ENCODE measurements at regions not wholly inside any gene's neighbourhood (a gene's known extent, or its start where the extent isn't known, plus 50 kb on each side); places are given as distances from the start of the nearest gene placed in this dataset.

DNA sequence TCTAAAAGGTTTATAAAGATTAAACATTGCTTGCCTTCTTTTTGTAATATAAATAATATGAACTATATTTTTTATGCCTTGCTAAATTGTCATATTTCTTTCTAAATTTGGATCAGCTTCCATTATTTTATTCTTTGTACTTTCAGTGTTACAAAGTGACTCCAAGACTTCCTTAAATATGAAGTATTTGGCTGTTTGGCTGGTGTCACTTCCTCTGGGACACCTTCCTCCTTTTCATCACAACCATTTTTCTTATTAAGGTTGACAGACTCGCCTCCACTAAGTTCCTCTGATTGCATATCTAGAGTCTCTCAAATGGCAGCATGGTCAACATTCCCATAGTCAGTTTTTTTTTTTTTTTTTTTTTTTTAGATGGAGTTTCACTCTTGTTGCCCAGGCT is 73.8 kb upstream of the SLC1A1 start:
- intact Hi-C loops (cut with DNase I, micrococcal nuclease) = no loop called here
- Mint-ChIP-seq H3K9me3 (ENCODE audit: low read depth) (no peaks in the 10 kb centered on the region), H3K36me3 (ENCODE audit: low read depth) (no peaks in the 10 kb centered on the region), H3K4me1 (no peaks in the 10 kb centered on the region), H3K27me3 (no peaks in the 10 kb centered on the region), H3K27ac (no peak overlapping the region), H3K4me3 (no peak overlapping the region)
- DNase-seq = no peak
- ChIA-PET CTCF (no interaction called here), POLR2A (no interaction called here)
- no peak for ATAC-seq

DNA sequence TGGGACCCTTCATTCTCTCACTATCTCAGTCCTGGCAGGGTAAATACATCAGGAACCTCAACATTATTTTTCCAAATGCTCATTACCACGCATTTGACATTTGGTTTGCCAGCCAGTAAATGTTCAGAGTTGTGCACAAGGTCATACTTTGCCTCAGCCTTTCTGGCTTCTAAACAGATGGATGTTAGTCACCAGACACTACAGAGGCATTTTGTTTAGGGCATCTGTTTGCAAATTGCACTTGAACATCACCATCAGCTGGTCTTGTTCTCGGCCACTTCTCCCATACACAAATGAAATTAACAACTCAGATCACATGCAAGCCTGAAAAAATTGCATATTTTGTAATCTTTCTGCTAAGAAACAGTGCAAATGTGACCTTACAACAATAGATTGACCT is 75.0 kb upstream of the SLC1A1 start:
- ChIA-PET POLR2A (no interaction called here), CTCF (interaction anchor here (0.6 to 0.7 kb wide), 2 partner anchors 569 to 668 kb away, joined by 3 read pairs; no protein-coding TSS in a partner anchor)
- ATAC-seq = no peak
- no peak overlapping the region for H3K27ac Mint-ChIP-seq
- H3K27me3 Mint-ChIP-seq = no peaks in the 10 kb centered on the region
- no peak for DNase-seq
- H3K4me1 Mint-ChIP-seq = no peaks in the 10 kb centered on the region
- no peaks in the 10 kb centered on the region for H3K9me3 Mint-ChIP-seq (ENCODE audit: low read depth)
- H3K4me3 Mint-ChIP-seq = no peak overlapping the region
- H3K36me3 Mint-ChIP-seq (ENCODE audit: low read depth) = no peaks in the 10 kb centered on the region
- intact Hi-C loops (cut with DNase I, micrococcal nuclease) = no loop called here

DNA sequence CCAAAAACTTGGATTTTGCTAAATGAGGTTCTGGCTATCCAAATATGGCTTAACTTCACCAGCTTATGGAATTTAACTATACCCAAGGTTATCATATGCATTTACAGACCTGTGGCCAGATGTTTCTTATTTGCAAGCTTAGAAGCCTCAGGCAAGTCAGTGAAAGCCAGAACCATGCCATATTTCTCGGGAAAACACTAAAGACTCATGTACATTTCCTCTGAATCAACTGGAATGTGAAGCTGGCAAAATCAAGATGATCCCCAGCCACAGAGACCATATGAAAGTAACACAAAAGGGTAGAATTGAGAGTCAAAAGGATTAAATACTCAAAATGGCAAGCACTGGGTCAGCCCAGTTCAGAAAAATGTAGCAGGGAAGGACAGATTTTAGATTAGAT is 76.4 kb upstream of the SLC1A1 start:
- Mint-ChIP-seq H3K36me3 (ENCODE audit: low read depth) (no peaks in the 10 kb centered on the region), H3K27me3 (no peaks in the 10 kb centered on the region), H3K9me3 (ENCODE audit: low read depth) (no peaks in the 10 kb centered on the region), H3K27ac (no peak overlapping the region), H3K4me3 (no peak overlapping the region), H3K4me1 (no peaks in the 10 kb centered on the region)
- DNase-seq (no peak), ATAC-seq (no peak)
- intact Hi-C loops (cut with DNase I, micrococcal nuclease) = no loop called here
- CTCF ChIA-PET = no interaction called here
- POLR2A ChIA-PET = no interaction called here

DNA sequence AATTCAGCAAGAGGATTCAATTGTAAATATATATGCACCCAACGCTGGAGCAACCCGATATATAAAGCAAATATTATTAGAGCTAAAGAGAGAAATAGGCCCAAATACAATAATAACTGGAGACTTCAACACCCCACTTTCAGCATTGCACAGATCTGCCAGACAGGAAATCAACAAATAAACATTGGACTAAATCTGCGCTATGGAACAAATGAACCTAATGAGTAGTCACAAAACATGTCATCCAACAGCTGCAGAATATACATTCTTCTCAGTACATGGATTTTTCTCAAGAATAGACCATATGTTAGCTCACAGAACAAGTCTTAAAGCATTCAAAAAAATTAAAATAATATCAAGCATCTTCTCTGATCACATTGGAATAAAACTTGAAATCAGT is 86.1 kb upstream of the SLC1A1 start:
- Mint-ChIP-seq H3K27me3 (no peaks in the 10 kb centered on the region), H3K27ac (no peak overlapping the region), H3K36me3 (ENCODE audit: low read depth) (peaks cover 6% of the 10 kb centered on the region), H3K9me3 (ENCODE audit: low read depth) (peaks cover 19% of the 10 kb centered on the region), H3K4me1 (no peaks in the 10 kb centered on the region), H3K4me3 (no peak overlapping the region)
- ATAC-seq (no peak), DNase-seq (no peak)
- intact Hi-C loops (cut with DNase I, micrococcal nuclease) = no loop called here
- ChIA-PET CTCF (no interaction called here), POLR2A (no interaction called here)

DNA sequence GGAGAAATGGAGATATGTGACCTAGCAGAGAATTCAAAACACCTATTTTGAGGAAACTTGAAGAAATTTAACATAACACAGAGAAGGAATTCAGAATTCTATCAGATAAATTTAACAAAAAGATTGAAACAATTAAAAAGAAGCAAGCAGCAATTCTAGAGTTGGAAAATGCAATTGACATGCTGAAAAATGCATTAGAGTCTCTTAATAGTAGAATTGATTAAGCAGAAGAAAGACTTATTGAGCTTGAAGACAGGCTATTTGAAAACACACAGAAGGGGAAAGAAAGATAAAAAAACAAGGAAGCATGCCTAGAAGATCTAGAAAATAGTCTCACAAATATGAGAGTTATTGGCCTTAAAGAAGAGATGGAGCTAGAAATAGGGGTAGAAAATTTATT is 87.8 kb upstream of the SLC1A1 start:
- POLR2A ChIA-PET = no interaction called here
- Mint-ChIP-seq H3K9me3 (ENCODE audit: low read depth) (peaks cover 19% of the 10 kb centered on the region), H3K27ac (no peak overlapping the region), H3K4me1 (no peaks in the 10 kb centered on the region), H3K36me3 (ENCODE audit: low read depth) (peaks cover 6% of the 10 kb centered on the region), H3K27me3 (peaks cover 6% of the 10 kb centered on the region), H3K4me3 (no peak overlapping the region)
- CTCF ChIA-PET = interaction anchor here (0.9 kb wide), 1 partner anchor 143 kb away, joined by 3 read pairs; no protein-coding TSS in a partner anchor
- ATAC-seq = no peak
- intact Hi-C loops (cut with DNase I, micrococcal nuclease) = no loop called here
- no peak for DNase-seq

DNA sequence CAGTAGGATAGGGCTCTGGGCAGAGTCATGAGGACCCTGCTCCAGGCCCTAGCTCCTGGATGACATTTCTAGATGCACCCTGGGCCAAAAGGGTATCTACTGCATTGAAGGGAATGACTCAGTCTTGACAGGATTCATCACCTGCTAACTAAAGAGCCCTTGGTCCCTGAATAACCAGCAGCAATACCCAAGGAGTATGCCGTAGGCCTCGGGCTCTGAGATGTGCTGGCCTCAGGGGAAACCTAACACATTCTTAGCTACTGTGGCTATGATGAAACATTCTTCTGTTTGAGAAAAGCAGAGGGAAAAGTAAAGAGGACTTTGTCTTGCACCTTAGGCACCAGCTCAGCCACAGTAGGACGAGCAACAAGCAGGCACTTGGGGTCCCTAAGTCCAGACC is 89.5 kb upstream of the SLC1A1 start:
- Mint-ChIP-seq H3K27me3 (peaks cover 6% of the 10 kb centered on the region), H3K4me3 (no peak overlapping the region), H3K4me1 (no peaks in the 10 kb centered on the region), H3K27ac (no peak overlapping the region), H3K9me3 (ENCODE audit: low read depth) (peaks cover 17% of the 10 kb centered on the region), H3K36me3 (ENCODE audit: low read depth) (peaks cover 6% of the 10 kb centered on the region)
- ChIA-PET CTCF (no interaction called here), POLR2A (no interaction called here)
- DNase-seq (no peak), ATAC-seq (no peak)
- intact Hi-C loops (cut with DNase I, micrococcal nuclease) = no loop called here

DNA sequence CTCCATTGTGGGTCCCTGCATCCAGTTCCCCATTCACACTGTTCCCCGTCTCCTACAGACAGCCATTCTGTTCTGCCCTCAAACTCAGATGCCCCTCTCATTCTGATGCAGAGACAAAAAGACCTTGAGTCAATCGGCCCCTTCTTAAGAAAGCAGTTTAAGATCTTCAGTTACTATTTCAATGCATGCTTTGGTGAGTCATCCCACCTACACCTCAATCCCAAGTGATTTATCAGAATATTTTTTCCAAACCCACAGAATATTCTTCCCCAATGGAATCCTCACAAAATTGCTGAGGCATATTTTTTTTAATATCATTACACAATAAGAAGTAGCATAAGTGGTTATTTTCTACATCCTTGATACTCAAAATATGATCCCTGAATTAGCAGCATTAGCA is 92.4 kb upstream of the SLC1A1 start:
- H3K9me3 Mint-ChIP-seq (ENCODE audit: low read depth) = peaks cover 10% of the 10 kb centered on the region
- peaks cover 6% of the 10 kb centered on the region for H3K27me3 Mint-ChIP-seq
- ATAC-seq = no peak
- DNase-seq = no peak
- POLR2A ChIA-PET = no interaction called here
- no peak overlapping the region for H3K4me3 Mint-ChIP-seq
- intact Hi-C loops (cut with DNase I, micrococcal nuclease) = no loop called here
- H3K27ac Mint-ChIP-seq = no peak overlapping the region
- CTCF ChIA-PET = no interaction called here
- H3K4me1 Mint-ChIP-seq = no peaks in the 10 kb centered on the region
- H3K36me3 Mint-ChIP-seq (ENCODE audit: low read depth) = peaks cover 6% of the 10 kb centered on the region

DNA sequence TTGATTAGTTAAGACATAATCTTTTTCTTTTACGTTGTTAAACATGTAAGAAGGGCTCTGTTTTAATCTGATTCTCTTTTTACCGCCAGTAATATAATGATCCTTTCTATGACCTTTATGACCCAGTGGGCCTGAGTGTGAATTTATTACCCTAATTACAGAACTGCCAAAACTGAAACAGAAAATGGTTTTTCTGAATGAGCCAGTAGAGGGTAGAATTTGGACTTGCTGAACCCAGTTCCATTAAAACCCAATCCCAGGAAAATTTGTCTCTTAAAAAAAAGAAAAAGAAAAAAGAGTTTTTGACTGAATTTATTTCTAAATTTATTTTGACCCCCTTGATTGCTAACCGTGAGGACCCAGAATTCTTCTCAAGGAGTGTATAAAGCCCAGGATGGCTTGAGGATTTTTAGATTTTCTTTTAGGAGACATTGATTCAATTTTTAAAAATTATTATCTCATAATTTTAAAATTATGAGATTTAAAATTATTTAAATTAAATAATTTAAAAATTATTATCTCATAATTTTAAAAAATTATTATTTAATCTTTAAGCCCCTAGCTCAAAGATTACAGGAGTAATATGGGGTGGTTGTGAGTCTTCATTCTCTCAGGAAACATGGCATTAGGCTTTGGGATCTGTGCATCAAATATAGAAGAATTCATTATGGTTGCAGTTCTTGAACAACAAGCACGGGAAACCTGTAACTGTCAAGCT is 94.1 kb upstream of the GLIS3 start:
- no peaks in the 10 kb centered on the region for H3K9me3 Mint-ChIP-seq (ENCODE audit: low read depth)
- no peaks in the 10 kb centered on the region for H3K36me3 Mint-ChIP-seq (ENCODE audit: low read depth)
- no peak overlapping the region for H3K27ac Mint-ChIP-seq
- POLR2A ChIA-PET = no interaction called here
- ATAC-seq (no peak), DNase-seq (no peak)
- H3K27me3 Mint-ChIP-seq = peaks cover 6% of the 10 kb centered on the region
- intact Hi-C loops (cut with DNase I, micrococcal nuclease) = no loop called here
- CTCF ChIA-PET = interaction anchor here (0.6 to 1.4 kb wide), 4 partner anchors 10 to 153 kb away, joined by 3 to 6 read pairs (median 4); no protein-coding TSS in a partner anchor
- no peak overlapping the region for H3K4me3 Mint-ChIP-seq
- H3K4me1 Mint-ChIP-seq = no peaks in the 10 kb centered on the region

DNA sequence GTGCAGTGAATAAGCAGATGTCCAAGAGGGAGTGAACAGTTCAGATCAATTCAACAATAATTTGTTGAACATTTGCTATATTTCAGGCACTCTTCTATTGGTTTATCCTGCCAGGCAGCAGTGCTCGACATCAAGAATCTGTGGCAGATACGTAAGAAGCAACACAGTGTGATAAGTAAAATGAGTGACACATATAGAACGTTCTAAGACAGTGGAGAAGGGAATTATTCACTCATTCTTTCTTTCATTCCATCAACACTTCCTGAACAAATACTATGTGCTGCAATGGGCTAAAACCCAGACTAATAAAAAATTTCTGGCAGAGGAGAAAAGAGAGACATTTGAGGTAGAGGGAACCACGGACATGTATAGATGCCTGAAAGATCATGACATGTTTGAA is 89.9 kb upstream of the GLIS3 start:
- no peak overlapping the region for H3K27ac Mint-ChIP-seq
- DNase-seq (no peak), ATAC-seq (no peak)
- intact Hi-C loops (cut with DNase I, micrococcal nuclease) = loop anchor here (10.0 kb wide), 1 partner anchor 355 kb away; the partner anchor contains the start of gene AK3 (in 2 of the 2)
- peaks cover 2% of the 10 kb centered on the region for H3K4me1 Mint-ChIP-seq
- CTCF ChIA-PET = no interaction called here
- no peaks in the 10 kb centered on the region for H3K36me3 Mint-ChIP-seq (ENCODE audit: low read depth)
- no peaks in the 10 kb centered on the region for H3K27me3 Mint-ChIP-seq
- H3K4me3 Mint-ChIP-seq = no peak overlapping the region
- POLR2A ChIA-PET = no interaction called here
- H3K9me3 Mint-ChIP-seq (ENCODE audit: low read depth) = no peaks in the 10 kb centered on the region

DNA sequence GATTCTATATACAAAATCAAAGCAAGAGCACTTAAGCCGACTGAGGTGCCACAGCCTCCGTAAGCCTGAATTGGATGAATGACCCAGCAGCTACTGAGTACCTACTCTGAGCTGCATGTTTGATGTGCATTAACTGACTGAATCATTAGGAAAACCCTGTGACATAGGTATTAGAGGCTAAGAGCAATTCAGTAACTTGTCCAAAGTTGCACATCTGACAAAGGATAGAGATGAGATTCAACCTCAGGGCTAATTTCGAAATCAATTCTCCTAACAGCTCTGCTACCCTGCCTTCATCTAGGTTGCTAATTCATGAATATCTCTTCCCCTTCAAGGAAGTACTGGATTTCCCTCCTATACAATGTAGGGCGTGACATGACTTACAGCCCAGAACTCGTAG is 89.1 kb upstream of the GLIS3 start:
- ATAC-seq (no peak), DNase-seq (no peak)
- Mint-ChIP-seq H3K27me3 (no peaks in the 10 kb centered on the region), H3K4me3 (no peak overlapping the region), H3K4me1 (peaks cover 2% of the 10 kb centered on the region), H3K36me3 (ENCODE audit: low read depth) (no peaks in the 10 kb centered on the region), H3K9me3 (ENCODE audit: low read depth) (no peaks in the 10 kb centered on the region), H3K27ac (no peak overlapping the region)
- CTCF ChIA-PET = no interaction called here
- POLR2A ChIA-PET = no interaction called here
- intact Hi-C loops (cut with DNase I, micrococcal nuclease) = loop anchor here (10.0 kb wide), 1 partner anchor 356 kb away; the partner anchor contains the start of gene AK3 (in 2 of the 2)

DNA sequence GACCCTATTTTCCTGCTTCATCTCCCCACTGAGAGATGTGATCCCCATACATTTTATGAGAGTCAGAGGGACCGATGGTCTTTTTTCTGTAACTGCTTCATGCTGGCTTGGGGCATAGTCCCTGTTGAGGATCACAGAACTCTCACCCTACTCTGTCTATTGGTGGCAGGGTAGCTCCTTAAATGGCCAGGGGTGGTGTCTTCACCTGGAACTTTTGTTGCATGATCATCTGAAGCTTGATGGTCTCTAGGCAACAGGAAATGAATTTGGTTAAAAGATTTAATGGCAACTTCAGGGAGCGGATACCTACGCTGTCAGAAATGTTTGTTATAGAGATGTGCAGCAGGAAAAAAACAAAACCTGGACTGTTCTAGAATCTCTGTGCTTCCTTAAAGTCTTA is 87.0 kb upstream of the GLIS3 start:
- DNase-seq (peak; percentile 12), ATAC-seq (no peak)
- H3K9me3 Mint-ChIP-seq (ENCODE audit: low read depth) = no peaks in the 10 kb centered on the region
- H3K4me1 Mint-ChIP-seq = peaks cover 2% of the 10 kb centered on the region
- POLR2A ChIA-PET = no interaction called here
- CTCF ChIA-PET = interaction anchor here (0.7 to 1.2 kb wide), 3 partner anchors 55 to 244 kb away, joined by 3 to 4 read pairs (median 3); no protein-coding TSS in a partner anchor
- no peak overlapping the region for H3K27ac Mint-ChIP-seq
- H3K36me3 Mint-ChIP-seq (ENCODE audit: low read depth) = no peaks in the 10 kb centered on the region
- H3K4me3 Mint-ChIP-seq = no peak overlapping the region
- intact Hi-C loops (cut with DNase I, micrococcal nuclease) = loop anchor here (10.0 kb wide), 1 partner anchor 358 kb away; the partner anchor contains the start of gene AK3 (in 2 of the 2)
- no peaks in the 10 kb centered on the region for H3K27me3 Mint-ChIP-seq

DNA sequence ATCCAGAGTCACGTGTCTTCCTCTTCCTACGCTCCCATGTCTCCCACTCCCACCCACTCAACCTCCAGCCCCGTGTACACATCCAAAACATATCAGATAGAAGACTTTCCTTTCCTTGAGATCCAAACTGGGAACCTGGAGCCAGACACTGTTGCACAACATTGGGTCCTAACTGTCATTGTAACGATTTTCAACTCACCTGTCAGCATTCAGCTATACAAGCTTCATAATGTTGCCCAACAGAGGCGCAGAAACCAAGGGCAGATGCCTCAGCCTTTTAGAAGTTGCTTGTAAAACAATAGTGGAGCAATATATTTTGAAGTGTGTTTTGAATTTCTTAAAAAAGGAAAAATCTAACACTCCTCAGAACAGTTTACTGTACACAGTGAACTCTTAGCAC is 84.9 kb upstream of the GLIS3 start:
- H3K27ac Mint-ChIP-seq = no peak overlapping the region
- intact Hi-C loops (cut with DNase I, micrococcal nuclease) = loop anchor here (5.0 to 10.0 kb wide), 3 partner anchors 163 to 360 kb away; partner anchors contain the start of gene AK3 (in 2 of the 2)
- ChIA-PET CTCF (interaction anchor here (0.8 kb wide), 1 partner anchor 9 kb away, joined by 3 read pairs; no protein-coding TSS in a partner anchor), POLR2A (no interaction called here)
- H3K4me3 Mint-ChIP-seq = no peak overlapping the region
- no peak for ATAC-seq
- H3K27me3 Mint-ChIP-seq = no peaks in the 10 kb centered on the region
- H3K36me3 Mint-ChIP-seq (ENCODE audit: low read depth) = no peaks in the 10 kb centered on the region
- H3K9me3 Mint-ChIP-seq (ENCODE audit: low read depth) = no peaks in the 10 kb centered on the region
- peaks cover 2% of the 10 kb centered on the region for H3K4me1 Mint-ChIP-seq
- DNase-seq = no peak

Data from activated CD4-positive, alpha-beta T cell treated with anti-CD3 and anti-CD28 coated beads for 36 hours (primary cell).